ENCODE measurements at regions not wholly inside any gene's neighbourhood (a gene's known extent, or its start where the extent isn't known, plus 50 kb on each side); places are given as distances from the start of the nearest gene placed in this dataset.
A peak's percentile ranks its signal among the peaks of the same experiment; 100 is the strongest.

- H2AFZ ChIP-seq (ENCODE audit: low read depth, low read length): no peak overlapping the region
- no peaks in the 10 kb centered on the region for H4K20me1 ChIP-seq (replicated peaks; ENCODE audit: control insufficient read depth, extremely low read depth, insufficient read depth, low read length)
- H3K27me3 ChIP-seq (ENCODE audit: control insufficient read depth in 2 of 2, insufficient read depth in 2 of 2, low read length in 2 of 2): no peaks in the 10 kb centered on the region
- CTCF ChIA-PET: interaction anchor here (0.8 to 3.2 kb wide), 28 partner anchors 9 to 508 kb away, joined by 3 to 33 read pairs (median 4); no protein-coding TSS in a partner anchor
- TF ChIP-seq CTCF (IDR thresholded peaks at IDR 0.05; ENCODE audit: extremely low read depth in 1 of 2, insufficient read depth in 1 of 2, low read depth in 1 of 2, low read length in 2 of 2) (peak; percentile 43 to 53), JUN (IDR thresholded peaks at IDR 0.05; ENCODE audit: borderline replicate concordance, insufficient read depth, insufficient read length, low read depth) (no peak)
- BruUV-seq (replicated peaks): no TSS peak
- H3K36me3 ChIP-seq (ENCODE audit: control insufficient read depth in 2 of 2, extremely low read depth in 1 of 2, insufficient read depth in 2 of 2, low read length in 2 of 2): no peaks in the 10 kb centered on the region
- POLR2A ChIA-PET: no interaction called here
- intact Hi-C loops (cut with micrococcal nuclease) (loop anchor here (1.0 to 5.0 kb wide), 8 partner anchors 107 to 508 kb away; partner anchors contain the start of gene SPOPL), dilution Hi-C loops (cut with MboI; ENCODE audit: extremely low pct_ligation_motif_present, low sequenced_read_pairs) (no loop called here)
- H3K4me3 ChIP-seq (replicated peaks in 1 of 3; ENCODE audit: insufficient read depth in 1 of 3, low read depth in 1 of 3, low read length in 3 of 3): no peak overlapping the region
- H3K9me3 ChIP-seq (replicated peaks; ENCODE audit: control insufficient read depth, insufficient read depth, low read length): no peaks in the 10 kb centered on the region
- H3K4me1 ChIP-seq (ENCODE audit: control insufficient read depth, extremely low read depth, insufficient read depth, low read length): no peaks in the 10 kb centered on the region
- H3K79me2 ChIP-seq (ENCODE audit: control insufficient read depth, insufficient read depth, low read length): no peaks in the 10 kb centered on the region
- H3K27ac ChIP-seq (ENCODE audit: insufficient read depth, low read depth, low read length): no peak overlapping the region
- FAIRE-seq (peak; percentile 83), DNase-seq (ENCODE audit: low read depth, low spot score) (peak; percentile 57)
- no peak overlapping the region for H3K4me2 ChIP-seq (ENCODE audit: insufficient read depth, low read length)
- H3K9me1 ChIP-seq (replicated peaks; ENCODE audit: control insufficient read depth, extremely low read depth, insufficient read depth, low read length): no peaks in the 10 kb centered on the region
- H3K9ac ChIP-seq (replicated peaks; ENCODE audit: extremely low read depth, insufficient read depth, low read length): no peak overlapping the region
Measured at GRCh38 chr2:138373993-138374408, 127.6 kb upstream of the SPOPL start.

- Histone ChIP-seq H2AFZ (ENCODE audit: low read depth, low read length) (no peak overlapping the region), H3K4me1 (ENCODE audit: control insufficient read depth, extremely low read depth, insufficient read depth, low read length) (no peaks in the 10 kb centered on the region), H3K36me3 (ENCODE audit: control insufficient read depth in 2 of 2, extremely low read depth in 1 of 2, insufficient read depth in 2 of 2, low read length in 2 of 2) (no peaks in the 10 kb centered on the region), H3K27me3 (ENCODE audit: control insufficient read depth in 2 of 2, insufficient read depth in 2 of 2, low read length in 2 of 2) (no peaks in the 10 kb centered on the region), H3K9me1 (replicated peaks; ENCODE audit: control insufficient read depth, extremely low read depth, insufficient read depth, low read length) (no peaks in the 10 kb centered on the region), H3K4me2 (ENCODE audit: insufficient read depth, low read length) (no peak overlapping the region), H3K4me3 (replicated peaks in 1 of 3; ENCODE audit: insufficient read depth in 1 of 3, low read depth in 1 of 3, low read length in 3 of 3) (no peak overlapping the region), H4K20me1 (replicated peaks; ENCODE audit: control insufficient read depth, extremely low read depth, insufficient read depth, low read length) (no peaks in the 10 kb centered on the region), H3K27ac (ENCODE audit: insufficient read depth, low read depth, low read length) (no peak overlapping the region), H3K9ac (replicated peaks; ENCODE audit: extremely low read depth, insufficient read depth, low read length) (no peak overlapping the region), H3K79me2 (ENCODE audit: control insufficient read depth, insufficient read depth, low read length) (no peaks in the 10 kb centered on the region), H3K9me3 (replicated peaks; ENCODE audit: control insufficient read depth, insufficient read depth, low read length) (no peaks in the 10 kb centered on the region)
- FAIRE-seq (no peak), DNase-seq (ENCODE audit: low read depth, low spot score) (no peak)
- dilution Hi-C loops (cut with MboI; ENCODE audit: extremely low pct_ligation_motif_present, low sequenced_read_pairs) (no loop called here), intact Hi-C loops (cut with micrococcal nuclease) (no loop called here)
- CTCF ChIA-PET: no interaction called here
- no TSS peak for BruUV-seq (replicated peaks)
- POLR2A ChIA-PET: no interaction called here
- TF ChIP-seq MAX (IDR thresholded peaks at IDR 0.05; ENCODE audit: insufficient read depth, insufficient read length) (no peak), CTCF (IDR thresholded peaks at IDR 0.05; ENCODE audit: extremely low read depth in 1 of 2, insufficient read depth in 1 of 2, low read depth in 1 of 2, low read length in 2 of 2) (no peak), POLR2AphosphoS5 (IDR thresholded peaks at IDR 0.05; ENCODE audit: insufficient read depth, low read depth, low read length) (no peak), JUN (IDR thresholded peaks at IDR 0.05; ENCODE audit: borderline replicate concordance, insufficient read depth, insufficient read length, low read depth) (no peak), GATA2 (IDR thresholded peaks at IDR 0.05; ENCODE audit: insufficient read depth, insufficient read length, low read depth, low read length) (no peak), FOS (IDR thresholded peaks at IDR 0.05; ENCODE audit: borderline replicate concordance, insufficient read depth, low read length) (no peak), MYC (IDR thresholded peaks at IDR 0.05; ENCODE audit: low read depth, low read length) (no peak), EZH2 (IDR thresholded peaks at IDR 0.05; ENCODE audit: borderline replicate concordance, low read depth, low read length, severe bottlenecking) (no peak), POLR2A (IDR thresholded peaks at IDR 0.05; ENCODE audit: low read depth, low read length) (no peak)
Measured at GRCh38 chr2:138381373-138381772, 120.2 kb upstream of the SPOPL start.

Measured in endothelial cell of umbilical vein (primary cell).